Fibroblast of skin of back (primary cell): ENCODE measurements at regions not wholly inside any gene's neighbourhood (a gene's known extent, or its start where the extent isn't known, plus 50 kb on each side); places are given as distances from the start of the nearest gene placed in this dataset.
"Not testable (repeated sequence)": the region's sequence is repeated elsewhere in the genome, so short reads cannot be mapped to it uniquely, and the experiment has no call there.

ENCODE experiments used
- DNase-seq: peaks from one replicate; pipeline ENCODE4 v3.0.0-alpha.2; 2013

GRCh38 chr14:53458368-53458814, 305.3 kb upstream of the DDHD1 start:
- peak; percentile 73 for DNase-seq

- no peak for DNase-seq
Measured at GRCh38 chr14:53456931-53457330, 303.8 kb upstream of the DDHD1 start.

- no peak for DNase-seq
Measured at GRCh38 chr14:53452005-53452673, 299.0 kb upstream of the DDHD1 start.

- DNase-seq, result peak; percentile 73
Measured at GRCh38 chr14:53450871-53451270, 297.7 kb upstream of the DDHD1 start.

GRCh38 chr14:53448682-53449081, 295.6 kb upstream of the DDHD1 start:
- DNase-seq, result no peak

- DNase-seq, result no peak
Measured at GRCh38 chr14:53444677-53445312, 291.7 kb upstream of the DDHD1 start.

- DNase-seq, result no peak
Measured at GRCh38 chr14:53441789-53442188, 288.7 kb upstream of the DDHD1 start.

- DNase-seq, result no peak
Measured at GRCh38 chr14:53437858-53438257, 284.7 kb upstream of the DDHD1 start.

GRCh38 chr14:53432378-53432802, 279.3 kb upstream of the DDHD1 start:
- peak; percentile 52 for DNase-seq

GRCh38 chr14:53430870-53431269, 277.7 kb upstream of the DDHD1 start:
- no peak for DNase-seq

- peak; percentile 23 for DNase-seq
Measured at GRCh38 chr14:53412819-53413675, 259.9 kb upstream of the DDHD1 start.

GRCh38 chr14:53411125-53411524, 258.0 kb upstream of the DDHD1 start:
- peak; percentile 81 for DNase-seq

- DNase-seq, result peak; percentile 74
Measured at GRCh38 chr14:53409969-53410368, 256.8 kb upstream of the DDHD1 start.

GRCh38 chr14:53409289-53409688, 256.2 kb upstream of the DDHD1 start:
- DNase-seq, result no peak

- no peak for DNase-seq
Measured at GRCh38 chr14:53408175-53408879, 255.2 kb upstream of the DDHD1 start.

- no peak for DNase-seq
Measured at GRCh38 chr14:53406519-53406918, 253.4 kb upstream of the DDHD1 start.

GRCh38 chr14:53401646-53402045, 248.5 kb upstream of the DDHD1 start:
- no peak for DNase-seq

GRCh38 chr14:53399057-53399456, 245.9 kb upstream of the DDHD1 start:
- peak; percentile 86 for DNase-seq

GRCh38 chr14:53398616-53399015, 245.5 kb upstream of the DDHD1 start:
- DNase-seq, result no peak

GRCh38 chr14:53395267-53395666, 242.1 kb upstream of the DDHD1 start:
- DNase-seq, result not testable (repeated sequence)

- peak; percentile 93 for DNase-seq
Measured at GRCh38 chr14:53391631-53392285, 238.6 kb upstream of the DDHD1 start.

GRCh38 chr14:53391156-53391555, 238.0 kb upstream of the DDHD1 start:
- peak; percentile 76 for DNase-seq
